HEK293T (cell line): ENCODE measurements at regions not wholly inside any gene's neighbourhood (a gene's known extent, or its start where the extent isn't known, plus 50 kb on each side); places are given as distances from the start of the nearest gene placed in this dataset.

Experiments used
- CTCF ChIA-PET: fragments of 350-600 bp; formaldehyde crosslinking; extraction: SDS; loops from one replicate; lab custom pipeline; 2021; ENCODE audit warnings: antibody characterized with exemption, inconsistent platforms; lab: Yijun Ruan, JAX
- POLR2A ChIA-PET: fragments of 350-600 bp; formaldehyde crosslinking; extraction: SDS; loops from one replicate; lab custom pipeline; 2020; ENCODE audit warnings: antibody characterized with exemption, inconsistent platforms; lab: Yijun Ruan, JAX
- DNase-seq: peaks from one replicate; pipeline ENCODE4 v3.0.0; 2012; ENCODE audit warnings: mixed read lengths; ENCODE audit errors: extremely low spot score
- ARNT ChIP-seq: fragments of 450-650 bp; IDR thresholded peaks from 2 replicates; pipeline ENCODE4 v1.6.1; 2017; ENCODE audit warnings: mild to moderate bottlenecking
- BHLHE40 ChIP-seq: fragments of 450-650 bp; IDR thresholded peaks from 2 replicates; pipeline ENCODE4 v1.6.1; 2016; ENCODE audit warnings: mild to moderate bottlenecking, moderate library complexity, borderline replicate concordance
- CTBP1 ChIP-seq: fragments of 450-650 bp; IDR thresholded peaks from 2 replicates; pipeline ENCODE4 v1.6.1; 2016; ENCODE audit warnings: borderline replicate concordance
- ELF4 ChIP-seq: fragments of 450-650 bp; IDR thresholded peaks from 2 replicates; pipeline ENCODE4 v1.6.1; 2017; ENCODE audit warnings: antibody characterized with exemption
- FOXA1 ChIP-seq: fragments of 450-650 bp; IDR thresholded peaks from 2 replicates; pipeline ENCODE4 v1.6.1; 2016; ENCODE audit warnings: mild to moderate bottlenecking
- FOXK2 ChIP-seq: fragments of 450-650 bp; IDR thresholded peaks from 2 replicates; pipeline ENCODE4 v1.6.1; 2016; ENCODE audit warnings: mild to moderate bottlenecking
- FOXM1 ChIP-seq: fragments of 450-650 bp; IDR thresholded peaks from 2 replicates; pipeline ENCODE4 v1.6.1; 2017; ENCODE audit warnings: mild to moderate bottlenecking, borderline replicate concordance
- HDGF ChIP-seq: fragments of 450-650 bp; IDR thresholded peaks from 2 replicates; pipeline ENCODE4 v1.6.1; 2017; ENCODE audit warnings: antibody characterized with exemption, borderline replicate concordance
- L3MBTL2 ChIP-seq: fragments of 450-650 bp; conservative IDR thresholded peaks from 2 replicates; pipeline ENCODE4 v1.6.1; 2016; ENCODE audit warnings: mild to moderate bottlenecking
- LEF1 ChIP-seq: fragments of 450-650 bp; IDR thresholded peaks from 2 replicates; pipeline ENCODE4 v1.6.1; 2017; ENCODE audit warnings: mild to moderate bottlenecking, borderline replicate concordance
- NFRKB ChIP-seq: fragments of 450-650 bp; IDR thresholded peaks from 2 replicates; pipeline ENCODE4 v1.6.1; 2016; ENCODE audit warnings: mild to moderate bottlenecking, moderate library complexity
- PKNOX1 ChIP-seq: fragments of 450-650 bp; IDR thresholded peaks from 2 replicates; pipeline ENCODE4 v1.6.1; 2016
- SP1 ChIP-seq: fragments of 450-650 bp; IDR thresholded peaks from 2 replicates; pipeline ENCODE4 v1.6.1; 2017
- SUZ12 ChIP-seq: fragments of 450-650 bp; IDR thresholded peaks from 2 replicates; pipeline ENCODE4 v1.6.1; 2016; ENCODE audit warnings: mild to moderate bottlenecking
- TARDBP ChIP-seq: fragments of 450-650 bp; IDR thresholded peaks from 2 replicates; pipeline ENCODE4 v1.6.1; 2016
- ZNF384 ChIP-seq: fragments of 450-650 bp; IDR thresholded peaks from 2 replicates; pipeline ENCODE4 v1.6.1; 2016

GRCh38 chr13:53848366-53848961, 819.9 kb downstream of the OLFM4 start:
- no peak for DNase-seq
- no peak for TF ChIP-seq FOXA1
- no peak for TF ChIP-seq SUZ12
- TF ChIP-seq HDGF, result no peak
- no peak for TF ChIP-seq NFRKB
- TF ChIP-seq SP1, result no peak
- no peak for TF ChIP-seq FOXK2
- TF ChIP-seq ELF4, result no peak
- TF ChIP-seq PKNOX1, result no peak
- TF ChIP-seq ZNF384, result no peak
- no peak for TF ChIP-seq BHLHE40
- no peak for TF ChIP-seq LEF1
- POLR2A ChIA-PET, result no interaction called here
- CTCF ChIA-PET, result no interaction called here

- DNase-seq, result no peak
- TF ChIP-seq FOXK2 (no peak), LEF1 (no peak), CTBP1 (no peak), FOXA1 (no peak), HDGF (no peak), NFRKB (no peak), SP1 (no peak), TARDBP (no peak), FOXM1 (no peak), ELF4 (no peak)
- ChIA-PET POLR2A (no interaction called here), CTCF (no interaction called here)
Observed at GRCh38 chr13:53854321-53854720, 825.7 kb downstream of the OLFM4 start.

GRCh38 chr13:53856573-53857195, 828.1 kb downstream of the OLFM4 start:
- POLR2A ChIA-PET, result no interaction called here

GRCh38 chr13:53863520-53863919, 834.9 kb downstream of the OLFM4 start:
- no peak for TF ChIP-seq CTBP1
- no peak for TF ChIP-seq BHLHE40
- TF ChIP-seq LEF1, result no peak
- TF ChIP-seq ELF4, result no peak
- TF ChIP-seq FOXK2, result no peak
- no peak for TF ChIP-seq ZNF384
- no peak for TF ChIP-seq FOXM1
- TF ChIP-seq HDGF, result no peak
- TF ChIP-seq NFRKB, result no peak
- no peak for TF ChIP-seq SP1
- no peak for TF ChIP-seq FOXA1
- TF ChIP-seq PKNOX1, result no peak
- ChIA-PET CTCF (interaction anchor here (0.5 kb wide), 1 partner anchor 133 kb away, joined by 4 read pairs; no protein-coding TSS in a partner anchor), POLR2A (no interaction called here)
- DNase-seq, result no peak

More at GRCh38 chr13:53856573-53857195, 828.1 kb downstream of the OLFM4 start:
- TF ChIP-seq FOXK2 (no peak), ELF4 (no peak), SP1 (no peak), NFRKB (no peak), ARNT (no peak), SUZ12 (no peak), PKNOX1 (no peak), LEF1 (no peak), BHLHE40 (no peak), FOXA1 (no peak), FOXM1 (no peak), L3MBTL2 (no peak), ZNF384 (no peak)
- CTCF ChIA-PET, result no interaction called here
- no peak for DNase-seq

DNA sequence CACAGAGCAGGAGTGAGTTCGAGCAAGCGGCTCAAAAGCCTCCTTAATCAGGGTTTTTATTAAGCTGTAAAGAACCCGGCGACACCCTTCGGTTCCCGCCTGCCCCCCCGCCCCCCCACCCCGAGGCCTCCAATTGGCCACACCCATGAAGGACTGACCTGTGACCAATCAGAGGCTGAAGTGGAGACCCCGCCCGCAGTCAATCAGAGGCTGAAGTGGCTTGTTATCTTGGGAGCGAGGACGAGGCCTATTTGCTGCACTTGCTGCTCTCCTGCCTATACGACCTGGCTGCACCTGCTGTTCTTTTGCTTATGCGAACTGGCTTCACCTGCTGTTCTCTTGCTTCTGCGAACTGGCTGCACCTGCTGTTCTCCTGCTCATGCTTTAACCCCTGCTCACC, 844.9 kb downstream of the OLFM4 start:
- POLR2A ChIA-PET, result no interaction called here
- TF ChIP-seq BHLHE40 (no peak), FOXM1 (no peak)
- CTCF ChIA-PET, result no interaction called here
- no peak for DNase-seq

- no peak for TF ChIP-seq CTBP1
- no peak for DNase-seq
- CTCF ChIA-PET, result no interaction called here
- POLR2A ChIA-PET, result no interaction called here
Observed at GRCh38 chr13:53878861-53879260, 850.2 kb downstream of the OLFM4 start.
